ENCODE measurements at regions not wholly inside any gene's neighbourhood (a gene's known extent, or its start where the extent isn't known, plus 50 kb on each side); places are given as distances from the start of the nearest gene placed in this dataset.

- Histone ChIP-seq H3K4me3 (replicated peaks in 1 of 2; ENCODE audit: low read depth in 1 of 2, low read length in 2 of 2) (no peak overlapping the region), H3K36me3 (ENCODE audit: control insufficient read depth in 1 of 2, insufficient read depth in 2 of 2, low read length in 2 of 2) (no peaks in the 10 kb centered on the region), H3K27ac (ENCODE audit: low read depth, low read length) (no peak overlapping the region), H3K9me3 (ENCODE audit: control insufficient read depth in 1 of 2, insufficient read depth in 1 of 2, low read depth in 1 of 2, low read length in 2 of 2) (no peaks in the 10 kb centered on the region), H4K20me1 (ENCODE audit: insufficient read depth) (no peaks in the 10 kb centered on the region), H3K9ac (ENCODE audit: low read length) (no peak overlapping the region), H2AFZ (ENCODE audit: low read depth, low read length, poor library complexity, severe bottlenecking) (no peak overlapping the region), H3K9me2 (ENCODE audit: insufficient read depth) (no peaks in the 10 kb centered on the region), H3K4me1 (ENCODE audit: control insufficient read depth in 1 of 2, insufficient read depth in 2 of 2, low read length in 2 of 2) (peaks cover 0 to 4% of the 10 kb centered on the region in 2 experiments; a peak in 1 of 4 replicates), H3K79me2 (ENCODE audit: insufficient read depth, low read length) (no peaks in the 10 kb centered on the region), H3K4me2 (ENCODE audit: low read length) (peak overlapping the region; percentile 30), H3K27me3 (ENCODE audit: insufficient read depth, low read length) (no peaks in the 10 kb centered on the region)
- ChIA-PET RAD21 (ENCODE audit: low non-redundant PET in 1 of 2, low total read pairs in 2 of 2, uncharacterized antibody in 2 of 2, unreplicated experiment in 2 of 2) (no interaction called here), POLR2A (no interaction called here), CTCF (no interaction called here)
- BruUV-seq (replicated peaks): no TSS peak
- intact Hi-C loops (cut with micrococcal nuclease): no loop called here
- TF ChIP-seq TCF7L2 (IDR thresholded peaks at IDR 0.05; ENCODE audit: borderline replicate concordance, extremely low read depth, insufficient read depth, insufficient read length) (no peak), SIN3A (IDR thresholded peaks at IDR 0.05; ENCODE audit: low read depth) (no peak), CBX3 (IDR thresholded peaks at IDR 0.05; ENCODE audit: low read depth) (no peak), MAX (IDR thresholded peaks at IDR 0.05) (no peak), FOSL1 (IDR thresholded peaks at IDR 0.05; ENCODE audit: low read depth) (no peak), ELF1 (IDR thresholded peaks at IDR 0.05; ENCODE audit: borderline replicate concordance, low read depth) (no peak), EGR1 (IDR thresholded peaks at IDR 0.05; ENCODE audit: low read depth) (no peak), ATF3 (IDR thresholded peaks at IDR 0.05) (no peak), YY1 (IDR thresholded peaks at IDR 0.05; ENCODE audit: extremely low read depth, insufficient replicate concordance, low read depth, low read length) (no peak), SP1 (IDR thresholded peaks at IDR 0.05; ENCODE audit: low read depth) (no peak), JUND (IDR thresholded peaks at IDR 0.05) (no peak), EZH2 (IDR thresholded peaks at IDR 0.05) (no peak), SRF (IDR thresholded peaks at IDR 0.05; ENCODE audit: low read depth) (no peak), ZFX (IDR thresholded peaks at IDR 0.05) (no peak)
- DNase-seq (ENCODE audit: low read depth, low spot score): no peak
- no peak for ATAC-seq
These were observed 263.0 kb downstream of the DDX3Y start for GRCh38 chrY:13167698-13168097.

- TF ChIP-seq, protein P1, sequence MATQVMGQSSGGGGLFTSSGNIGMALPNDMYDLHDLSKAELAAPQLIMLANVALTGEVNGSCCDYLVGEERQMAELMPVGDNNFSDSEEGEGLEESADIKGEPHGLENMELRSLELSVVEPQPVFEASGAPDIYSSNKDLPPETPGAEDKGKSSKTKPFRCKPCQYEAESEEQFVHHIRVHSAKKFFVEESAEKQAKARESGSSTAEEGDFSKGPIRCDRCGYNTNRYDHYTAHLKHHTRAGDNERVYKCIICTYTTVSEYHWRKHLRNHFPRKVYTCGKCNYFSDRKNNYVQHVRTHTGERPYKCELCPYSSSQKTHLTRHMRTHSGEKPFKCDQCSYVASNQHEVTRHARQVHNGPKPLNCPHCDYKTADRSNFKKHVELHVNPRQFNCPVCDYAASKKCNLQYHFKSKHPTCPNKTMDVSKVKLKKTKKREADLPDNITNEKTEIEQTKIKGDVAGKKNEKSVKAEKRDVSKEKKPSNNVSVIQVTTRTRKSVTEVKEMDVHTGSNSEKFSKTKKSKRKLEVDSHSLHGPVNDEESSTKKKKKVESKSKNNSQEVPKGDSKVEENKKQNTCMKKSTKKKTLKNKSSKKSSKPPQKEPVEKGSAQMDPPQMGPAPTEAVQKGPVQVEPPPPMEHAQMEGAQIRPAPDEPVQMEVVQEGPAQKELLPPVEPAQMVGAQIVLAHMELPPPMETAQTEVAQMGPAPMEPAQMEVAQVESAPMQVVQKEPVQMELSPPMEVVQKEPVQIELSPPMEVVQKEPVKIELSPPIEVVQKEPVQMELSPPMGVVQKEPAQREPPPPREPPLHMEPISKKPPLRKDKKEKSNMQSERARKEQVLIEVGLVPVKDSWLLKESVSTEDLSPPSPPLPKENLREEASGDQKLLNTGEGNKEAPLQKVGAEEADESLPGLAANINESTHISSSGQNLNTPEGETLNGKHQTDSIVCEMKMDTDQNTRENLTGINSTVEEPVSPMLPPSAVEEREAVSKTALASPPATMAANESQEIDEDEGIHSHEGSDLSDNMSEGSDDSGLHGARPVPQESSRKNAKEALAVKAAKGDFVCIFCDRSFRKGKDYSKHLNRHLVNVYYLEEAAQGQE (IDR thresholded peaks at IDR 0.05; ENCODE audit: low read depth): no peak
- TF ChIP-seq CEBPB (IDR thresholded peaks at IDR 0.05; ENCODE audit: low read depth): no peak
- TF ChIP-seq ATF3 (IDR thresholded peaks at IDR 0.05): no peak
- no peak for TF ChIP-seq TCF7L2 (IDR thresholded peaks at IDR 0.05; ENCODE audit: borderline replicate concordance, extremely low read depth, insufficient read depth, insufficient read length)
- no peak for TF ChIP-seq RAD21 (IDR thresholded peaks at IDR 0.05; ENCODE audit: low read depth)
- TF ChIP-seq EZH2phosphoT487 (IDR thresholded peaks at IDR 0.05; ENCODE audit: borderline replicate concordance): no peak
- no peak for TF ChIP-seq CBX3 (IDR thresholded peaks at IDR 0.05; ENCODE audit: low read depth)
- no peak for TF ChIP-seq FOSL1 (IDR thresholded peaks at IDR 0.05; ENCODE audit: low read depth)
- no peak overlapping the region for H3K27ac ChIP-seq (ENCODE audit: low read depth, low read length)
- peak overlapping the region; percentile 30 for H3K4me2 ChIP-seq (ENCODE audit: low read length)
- ATAC-seq (peak; percentile 72), DNase-seq (ENCODE audit: low read depth, low spot score) (peak; percentile 49)
- no peaks in the 10 kb centered on the region for H4K20me1 ChIP-seq (ENCODE audit: insufficient read depth)
- intact Hi-C loops (cut with micrococcal nuclease): no loop called here
- no peaks in the 10 kb centered on the region for H3K9me3 ChIP-seq (ENCODE audit: control insufficient read depth in 1 of 2, insufficient read depth in 1 of 2, low read depth in 1 of 2, low read length in 2 of 2)
- ChIA-PET CTCF (no interaction called here), POLR2A (no interaction called here), RAD21 (ENCODE audit: low non-redundant PET in 1 of 2, low total read pairs in 2 of 2, uncharacterized antibody in 2 of 2, unreplicated experiment in 2 of 2) (no interaction called here)
- H3K27me3 ChIP-seq (ENCODE audit: insufficient read depth, low read length): no peaks in the 10 kb centered on the region
- H3K79me2 ChIP-seq (ENCODE audit: insufficient read depth, low read length): no peaks in the 10 kb centered on the region
- H3K9me2 ChIP-seq (ENCODE audit: insufficient read depth): no peaks in the 10 kb centered on the region
- no peaks in the 10 kb centered on the region for H3K36me3 ChIP-seq (ENCODE audit: control insufficient read depth in 1 of 2, insufficient read depth in 2 of 2, low read length in 2 of 2)
- H3K4me1 ChIP-seq (ENCODE audit: control insufficient read depth in 1 of 2, insufficient read depth in 2 of 2, low read length in 2 of 2): peaks cover 0 to 4% of the 10 kb centered on the region in 2 experiments; a peak in 1 of 4 replicates
- no peak overlapping the region for H3K9ac ChIP-seq (ENCODE audit: low read length)
- no TSS peak for BruUV-seq (replicated peaks)
- H3K4me3 ChIP-seq (replicated peaks in 1 of 2; ENCODE audit: low read depth in 1 of 2, low read length in 2 of 2): no peak overlapping the region
- no peak overlapping the region for H2AFZ ChIP-seq (ENCODE audit: low read depth, low read length, poor library complexity, severe bottlenecking)
These were observed 263.6 kb downstream of the DDX3Y start for GRCh38 chrY:13168257-13168656.

Measured in HCT116 (cell line).